ENCODE measurements at regions not wholly inside any gene's neighbourhood (a gene's known extent, or its start where the extent isn't known, plus 50 kb on each side); places are given as distances from the start of the nearest gene placed in this dataset.
"Not testable (repeated sequence)": the region's sequence is repeated elsewhere in the genome, so short reads cannot be mapped to it uniquely, and the experiment has no call there.

DNA sequence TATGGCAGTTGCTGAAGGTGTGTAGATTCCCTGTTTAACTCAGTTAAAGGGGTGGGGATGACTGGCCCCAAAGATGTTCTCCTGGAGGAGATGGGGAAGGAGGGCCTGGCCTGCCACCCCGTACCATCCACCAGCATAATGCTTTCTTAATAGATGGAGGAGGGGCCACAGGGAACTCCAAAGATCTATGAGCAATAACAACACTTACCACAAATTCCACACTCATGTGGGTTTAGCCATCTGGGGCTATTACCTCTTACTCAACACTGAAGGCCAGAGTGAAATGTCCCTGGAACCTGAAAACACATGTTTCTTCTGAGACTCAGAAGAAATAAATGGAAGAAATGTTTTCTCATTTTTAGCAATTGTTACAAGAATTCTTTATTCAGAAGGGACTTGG, 259.0 kb downstream of the CXCL12 start:
- H3K4me3 ChIP-seq (ENCODE audit: low read depth, low read length), result no peak overlapping the region
- no peaks in the 10 kb centered on the region for H3K4me1 ChIP-seq (ENCODE audit: insufficient read depth)
- no peaks in the 10 kb centered on the region for H3K36me3 ChIP-seq (ENCODE audit: insufficient read depth)
- no peak overlapping the region for H3K27ac ChIP-seq (ENCODE audit: low read depth)
- WGBS, result 89% methylated on average over 1 of the region's 1 CpG
- no peak for DNase-seq (ENCODE audit: extremely low spot score)

DNA sequence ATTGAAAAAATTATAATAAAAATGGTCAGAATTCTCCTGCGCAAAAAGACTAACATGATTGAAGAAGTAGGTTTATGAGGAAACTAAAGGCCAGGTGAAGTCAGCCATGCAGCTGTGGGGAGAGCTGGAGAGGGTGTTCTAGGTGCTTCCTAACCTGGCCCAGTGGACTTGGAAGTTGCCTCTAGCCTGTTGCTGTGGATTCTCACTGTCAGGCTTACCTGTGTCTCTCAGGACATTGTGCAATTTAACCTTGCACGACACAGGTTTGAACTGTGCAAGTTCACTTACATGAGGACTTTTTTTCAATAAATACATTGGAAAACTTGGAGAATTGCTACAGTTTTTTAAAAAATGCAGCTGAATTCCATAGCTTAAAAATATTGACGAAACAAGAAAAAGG, 266.4 kb downstream of the CXCL12 start:
- Histone ChIP-seq H3K4me3 (ENCODE audit: low read depth, low read length) (no peak overlapping the region), H3K4me1 (ENCODE audit: insufficient read depth) (no peaks in the 10 kb centered on the region), H3K27ac (ENCODE audit: low read depth) (no peak overlapping the region), H3K36me3 (ENCODE audit: insufficient read depth) (no peaks in the 10 kb centered on the region)
- 93% methylated on average over 3 of the region's 3 CpGs for WGBS
- DNase-seq (ENCODE audit: extremely low spot score), result no peak

DNA sequence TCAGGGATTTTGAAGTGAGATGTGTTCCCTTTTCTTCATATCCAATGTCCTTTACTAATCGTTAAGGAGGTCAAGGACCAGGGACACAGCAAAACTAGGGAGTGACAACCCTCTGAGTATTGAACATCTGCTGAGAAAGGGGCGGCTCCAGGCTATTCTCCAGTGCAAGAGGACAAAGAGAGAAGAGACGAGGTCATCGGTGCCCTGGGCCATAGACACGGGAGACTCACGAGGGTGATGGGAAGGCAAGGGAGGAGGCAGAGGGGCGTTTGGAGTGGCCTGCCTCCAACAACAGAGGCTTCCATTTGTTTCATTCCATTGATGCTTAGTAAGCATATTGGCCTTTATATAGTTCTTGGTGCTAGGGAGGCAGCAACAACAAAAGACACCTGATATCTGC, 268.4 kb downstream of the CXCL12 start:
- Histone ChIP-seq H3K4me1 (ENCODE audit: insufficient read depth) (no peaks in the 10 kb centered on the region), H3K4me3 (ENCODE audit: low read depth, low read length) (no peak overlapping the region), H3K27ac (ENCODE audit: low read depth) (no peak overlapping the region), H3K36me3 (ENCODE audit: insufficient read depth) (no peaks in the 10 kb centered on the region)
- no peak for DNase-seq (ENCODE audit: extremely low spot score)
- WGBS, result 78% methylated on average over 7 of the region's 7 CpGs

DNA sequence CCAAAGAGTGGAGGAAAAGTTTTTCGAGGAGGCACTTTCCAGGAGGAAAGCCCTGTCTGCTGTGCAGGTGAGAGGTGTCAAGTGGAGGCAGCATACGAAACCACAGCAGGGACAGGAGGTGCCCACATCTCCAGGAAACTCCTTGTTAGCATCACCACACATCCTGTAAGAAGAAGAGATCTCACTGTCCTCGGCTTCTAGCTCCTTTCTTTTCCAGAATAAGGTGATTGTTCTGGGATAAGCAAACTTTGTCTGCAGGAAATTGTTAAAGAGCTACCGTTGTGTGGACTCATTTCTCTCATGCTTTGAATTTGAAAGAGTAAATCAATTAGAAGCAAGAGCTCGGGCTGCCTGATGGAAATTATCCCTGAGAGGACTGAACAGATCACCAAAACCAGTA, 269.4 kb downstream of the CXCL12 start:
- Histone ChIP-seq H3K4me3 (ENCODE audit: low read depth, low read length) (no peak overlapping the region), H3K27ac (ENCODE audit: low read depth) (no peak overlapping the region), H3K4me1 (ENCODE audit: insufficient read depth) (no peaks in the 10 kb centered on the region), H3K36me3 (ENCODE audit: insufficient read depth) (no peaks in the 10 kb centered on the region)
- no peak for DNase-seq (ENCODE audit: extremely low spot score)
- 62% methylated on average over 5 of the region's 5 CpGs for WGBS

DNA sequence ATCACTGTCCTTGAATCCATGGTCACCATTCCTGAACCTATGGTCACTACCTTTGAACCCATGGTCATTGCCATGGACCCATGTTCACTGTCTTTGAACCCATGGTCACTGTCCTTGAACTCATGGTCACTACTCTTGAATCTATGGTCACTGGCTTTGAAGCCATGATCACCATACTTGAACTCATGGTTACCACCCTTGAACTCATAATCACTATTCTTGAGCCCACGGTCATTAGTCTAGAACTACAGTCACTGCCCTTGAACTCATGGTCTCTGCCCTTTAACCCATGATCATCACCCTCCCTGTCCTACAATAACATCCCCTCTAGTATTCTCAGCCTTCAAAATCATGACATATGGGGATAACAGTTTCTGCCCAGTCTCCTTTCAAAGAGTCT, 270.5 kb downstream of the CXCL12 start:
- H3K4me3 ChIP-seq (ENCODE audit: low read depth, low read length), result no peak overlapping the region

DNA sequence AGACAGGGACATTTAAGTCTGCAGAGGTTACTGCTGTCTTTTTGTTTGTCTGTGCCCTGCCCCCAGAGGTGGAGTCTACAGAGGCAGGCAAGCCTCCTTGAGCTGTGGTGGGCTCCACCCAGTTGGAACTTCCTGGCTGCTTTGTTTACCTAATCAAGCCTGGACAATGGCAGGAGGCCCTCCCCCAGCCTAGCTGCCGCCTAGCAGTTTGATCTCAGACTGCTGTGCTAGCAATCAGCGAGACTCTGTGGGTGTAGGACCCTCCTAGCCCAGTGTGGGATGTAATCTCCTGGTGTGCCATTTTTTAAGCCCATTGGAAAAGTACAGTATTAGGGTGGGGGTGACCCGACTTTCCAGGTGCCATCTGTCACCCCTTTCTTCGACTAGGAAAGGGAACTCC, 272.6 kb downstream of the CXCL12 start:
- not testable (repeated sequence) for DNase-seq (ENCODE audit: extremely low spot score); H3K4me1 ChIP-seq (ENCODE audit: insufficient read depth); H3K27ac ChIP-seq (ENCODE audit: low read depth); H3K4me3 ChIP-seq (ENCODE audit: low read depth, low read length); H3K36me3 ChIP-seq (ENCODE audit: insufficient read depth)
- 57% methylated on average over 4 of the region's 4 CpGs for WGBS

More for the DNA sequence above, 270.5 kb downstream of the CXCL12 start:
- H3K4me1 ChIP-seq (ENCODE audit: insufficient read depth), result no peaks in the 10 kb centered on the region
- no peaks in the 10 kb centered on the region for H3K36me3 ChIP-seq (ENCODE audit: insufficient read depth)
- no peak for DNase-seq (ENCODE audit: extremely low spot score)
- no peak overlapping the region for H3K27ac ChIP-seq (ENCODE audit: low read depth)
- WGBS, result 97% methylated on average over 1 of the region's 1 CpG

DNA sequence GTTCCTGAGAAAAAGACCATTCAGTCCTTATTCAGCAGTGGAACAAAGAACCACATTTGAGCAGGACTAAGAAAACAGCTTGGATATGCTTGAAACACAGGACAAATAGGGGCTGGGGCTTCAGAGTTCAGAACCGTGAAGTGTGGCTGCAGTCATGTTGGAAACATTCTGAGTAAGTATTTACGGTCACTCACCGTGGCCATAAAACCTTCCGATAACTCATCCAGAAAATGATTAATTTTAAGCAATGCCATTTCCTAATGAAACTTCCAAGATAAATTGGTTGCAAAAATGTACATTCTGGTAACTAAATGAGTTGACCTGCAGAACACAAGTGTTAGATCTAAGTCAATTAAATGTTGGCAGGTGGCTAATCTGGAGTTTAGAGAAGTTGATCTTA, 279.2 kb downstream of the CXCL12 start:
- no peak overlapping the region for H3K4me3 ChIP-seq (ENCODE audit: low read depth, low read length)
- no peaks in the 10 kb centered on the region for H3K36me3 ChIP-seq (ENCODE audit: insufficient read depth)
- H3K27ac ChIP-seq (ENCODE audit: low read depth), result no peak overlapping the region
- H3K4me1 ChIP-seq (ENCODE audit: insufficient read depth), result no peaks in the 10 kb centered on the region
- 54% methylated on average over 4 of the region's 4 CpGs for WGBS
- no peak for DNase-seq (ENCODE audit: extremely low spot score)

DNA sequence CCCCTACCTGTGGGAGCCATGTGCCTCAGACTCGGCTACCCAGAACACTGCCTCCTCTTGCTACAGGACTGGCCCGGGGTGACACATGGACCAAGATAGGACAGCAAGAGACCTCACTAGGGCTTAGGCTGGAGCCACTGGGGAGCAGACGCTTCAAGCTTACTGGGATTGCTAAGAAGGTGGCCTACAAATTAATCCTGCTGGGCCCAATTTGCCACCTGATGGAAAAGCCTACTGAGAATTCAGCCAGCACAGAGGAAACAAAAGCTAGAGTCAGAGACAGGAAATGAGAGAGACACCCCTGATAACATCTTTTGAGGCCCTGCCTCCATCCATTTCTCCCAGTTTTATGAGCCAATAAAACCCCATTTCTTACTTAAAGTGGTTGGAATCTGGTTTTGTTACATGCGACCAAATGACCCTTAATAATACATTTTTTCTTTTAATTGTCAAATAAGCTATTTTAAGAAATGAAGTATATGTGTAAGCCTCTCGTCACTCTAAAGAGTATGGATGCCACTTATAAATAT, 282.1 kb downstream of the CXCL12 start:
- 73% methylated on average over 5 of the region's 5 CpGs for WGBS
- peak; percentile 53 for DNase-seq (ENCODE audit: extremely low spot score)
- H3K27ac ChIP-seq (ENCODE audit: low read depth), result no peak overlapping the region
- no peaks in the 10 kb centered on the region for H3K4me1 ChIP-seq (ENCODE audit: insufficient read depth)
- no peaks in the 10 kb centered on the region for H3K36me3 ChIP-seq (ENCODE audit: insufficient read depth)
- no peak overlapping the region for H3K4me3 ChIP-seq (ENCODE audit: low read depth, low read length)

DNA sequence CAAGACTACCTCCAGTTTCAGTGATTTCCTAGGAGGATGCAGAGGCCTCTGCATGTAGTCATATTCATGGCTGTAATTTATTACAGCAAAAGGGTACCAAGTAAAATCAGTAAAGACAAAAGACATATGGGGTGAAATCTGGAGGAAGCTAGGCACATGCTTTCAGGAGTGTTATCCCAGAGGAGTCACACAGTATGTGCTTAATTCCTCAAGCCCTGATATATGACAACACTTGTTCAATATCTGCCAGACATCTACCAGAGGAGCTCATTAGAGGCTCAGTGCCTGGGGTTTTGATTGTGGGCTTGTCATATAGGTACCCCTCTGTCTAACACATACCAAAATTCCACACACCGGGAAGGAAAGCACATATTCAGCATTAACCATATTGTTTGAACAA, 283.8 kb downstream of the CXCL12 start:
- H3K4me1 ChIP-seq (ENCODE audit: insufficient read depth), result no peaks in the 10 kb centered on the region
- no peaks in the 10 kb centered on the region for H3K36me3 ChIP-seq (ENCODE audit: insufficient read depth)
- H3K27ac ChIP-seq (ENCODE audit: low read depth), result no peak overlapping the region
- no peak for DNase-seq (ENCODE audit: extremely low spot score)
- no peak overlapping the region for H3K4me3 ChIP-seq (ENCODE audit: low read depth, low read length)
- 50% methylated on average over 1 of the region's 1 CpG for WGBS

DNA sequence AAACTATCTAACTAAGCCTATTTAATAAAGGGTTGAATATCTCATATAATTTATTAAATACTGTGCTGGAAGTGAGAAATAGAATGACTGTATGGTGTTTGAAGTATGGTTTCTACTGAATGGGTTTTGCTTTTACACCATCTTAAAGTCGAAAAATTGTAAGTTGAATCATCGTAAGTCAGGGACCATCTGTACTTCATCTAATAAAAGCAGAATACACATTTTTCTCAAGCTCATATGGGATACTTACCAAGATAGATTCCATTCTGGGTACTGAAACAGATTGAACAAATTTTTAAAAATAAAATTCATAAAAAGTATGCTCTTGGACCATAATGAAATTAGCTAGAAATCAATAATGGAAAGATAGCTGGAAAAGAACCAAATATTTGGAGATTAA, 285.4 kb downstream of the CXCL12 start:
- no peak for DNase-seq (ENCODE audit: extremely low spot score)
- Histone ChIP-seq H3K4me3 (ENCODE audit: low read depth, low read length) (no peak overlapping the region), H3K4me1 (ENCODE audit: insufficient read depth) (no peaks in the 10 kb centered on the region), H3K27ac (ENCODE audit: low read depth) (no peak overlapping the region), H3K36me3 (ENCODE audit: insufficient read depth) (no peaks in the 10 kb centered on the region)
- WGBS, result 83% methylated on average over 2 of the region's 2 CpGs

DNA sequence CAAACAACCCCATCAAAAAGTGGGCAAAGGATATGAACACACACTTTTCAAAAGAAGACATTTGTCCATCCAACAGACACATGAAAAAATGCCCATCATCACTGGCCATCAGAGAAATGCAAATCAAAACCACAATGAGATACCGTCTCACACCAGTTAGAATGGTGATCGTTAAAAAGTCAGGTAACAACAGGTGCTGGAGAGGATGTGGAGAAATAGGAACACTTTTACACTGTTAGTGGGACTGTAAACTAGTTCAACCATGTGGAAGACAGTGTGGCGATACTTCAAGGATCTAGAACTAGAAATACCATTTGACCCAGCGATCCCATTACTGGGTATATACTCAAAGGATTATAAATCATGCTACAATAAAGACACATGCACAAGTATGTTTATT, 288.7 kb downstream of the CXCL12 start:
- not testable (repeated sequence) for H3K36me3 ChIP-seq (ENCODE audit: insufficient read depth); DNase-seq (ENCODE audit: extremely low spot score); H3K27ac ChIP-seq (ENCODE audit: low read depth); H3K4me1 ChIP-seq (ENCODE audit: insufficient read depth); H3K4me3 ChIP-seq (ENCODE audit: low read depth, low read length)
- 71% methylated on average over 4 of the region's 4 CpGs for WGBS

DNA sequence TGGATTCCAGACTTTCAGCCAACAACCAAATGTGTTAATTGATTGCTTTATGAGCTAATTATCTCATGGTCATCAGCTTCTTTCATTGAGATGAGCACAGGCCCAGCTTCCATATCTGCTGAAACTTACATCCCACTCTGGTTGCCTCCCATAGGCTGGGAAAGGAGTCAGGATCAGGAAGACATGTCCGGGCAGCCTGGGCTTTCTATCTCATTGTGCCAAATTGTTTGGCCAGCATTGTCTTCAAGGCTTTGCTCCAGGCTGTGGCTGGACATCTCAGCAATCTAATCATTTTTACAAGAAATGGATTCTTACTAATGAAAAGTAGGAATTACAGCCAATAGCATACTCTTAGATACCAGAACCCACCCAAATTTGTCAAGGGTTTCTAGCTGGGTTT, 295.2 kb downstream of the CXCL12 start:
- H3K36me3 ChIP-seq (ENCODE audit: insufficient read depth), result no peaks in the 10 kb centered on the region
- no peaks in the 10 kb centered on the region for H3K4me1 ChIP-seq (ENCODE audit: insufficient read depth)
- no peak for DNase-seq (ENCODE audit: extremely low spot score)
- H3K27ac ChIP-seq (ENCODE audit: low read depth), result no peak overlapping the region
- no peak overlapping the region for H3K4me3 ChIP-seq (ENCODE audit: low read depth, low read length)
- WGBS, result 76% methylated on average over 1 of the region's 1 CpG

DNA sequence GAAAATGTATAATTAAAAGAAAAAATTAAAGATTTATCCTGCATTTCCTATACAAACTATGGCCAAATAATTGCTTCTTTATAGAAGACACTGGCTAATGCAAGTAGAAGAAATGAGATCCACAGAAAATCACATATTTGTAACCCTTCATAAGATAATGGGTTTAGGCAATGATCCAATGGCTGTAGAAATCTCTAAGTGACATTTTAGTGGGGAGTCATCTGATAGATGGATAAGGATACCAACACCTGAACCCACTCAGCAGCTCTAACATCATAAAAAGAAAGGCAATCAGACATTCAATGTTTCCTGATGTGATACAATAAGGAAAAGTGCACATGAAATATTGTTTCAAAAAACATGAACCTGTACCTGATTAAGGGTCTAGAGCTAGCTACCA, 297.5 kb downstream of the CXCL12 start:
- H3K4me3 ChIP-seq (ENCODE audit: low read depth, low read length), result no peak overlapping the region
- no peaks in the 10 kb centered on the region for H3K4me1 ChIP-seq (ENCODE audit: insufficient read depth)
- no peaks in the 10 kb centered on the region for H3K36me3 ChIP-seq (ENCODE audit: insufficient read depth)
- no peak for DNase-seq (ENCODE audit: extremely low spot score)
- H3K27ac ChIP-seq (ENCODE audit: low read depth), result no peak overlapping the region

DNA sequence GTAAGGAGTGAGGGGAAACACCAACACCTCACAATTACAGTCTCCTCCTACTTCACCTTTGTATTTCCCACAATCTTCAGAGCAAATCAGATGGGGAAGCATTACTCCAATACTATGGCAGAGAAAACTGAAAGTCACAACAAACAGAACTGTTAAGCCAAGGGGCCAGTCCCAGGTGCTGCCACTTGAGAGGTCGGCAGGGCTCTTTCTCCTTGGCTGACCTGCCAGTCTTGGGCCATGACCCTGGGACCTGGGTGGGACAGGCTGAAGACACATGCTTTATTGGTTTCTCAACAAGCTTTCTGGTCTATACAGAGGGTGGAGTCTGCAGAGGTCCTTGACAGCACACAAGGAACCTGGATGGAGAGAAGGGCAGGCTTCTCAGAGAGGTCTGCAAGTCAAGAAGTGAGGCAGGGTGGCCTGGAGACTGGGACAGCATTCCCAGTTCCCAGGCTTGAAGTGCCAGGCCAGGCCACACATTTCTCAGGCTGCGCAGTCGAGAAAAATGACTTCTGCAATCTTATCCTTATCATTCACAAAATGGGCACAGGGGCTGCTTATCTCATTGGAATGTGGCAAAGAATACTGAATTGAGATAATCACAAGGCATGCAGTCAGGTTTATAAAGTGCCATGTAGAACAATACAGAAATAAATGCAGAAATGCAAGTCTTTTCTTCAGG, 301.0 kb downstream of the CXCL12 start:
- H3K27ac ChIP-seq (ENCODE audit: low read depth), result no peak overlapping the region
- WGBS, result 83% methylated on average over 3 of the region's 3 CpGs
- H3K36me3 ChIP-seq (ENCODE audit: insufficient read depth), result no peaks in the 10 kb centered on the region
- no peak overlapping the region for H3K4me3 ChIP-seq (ENCODE audit: low read depth, low read length)
- DNase-seq (ENCODE audit: extremely low spot score), result no peak
- no peaks in the 10 kb centered on the region for H3K4me1 ChIP-seq (ENCODE audit: insufficient read depth)

DNA sequence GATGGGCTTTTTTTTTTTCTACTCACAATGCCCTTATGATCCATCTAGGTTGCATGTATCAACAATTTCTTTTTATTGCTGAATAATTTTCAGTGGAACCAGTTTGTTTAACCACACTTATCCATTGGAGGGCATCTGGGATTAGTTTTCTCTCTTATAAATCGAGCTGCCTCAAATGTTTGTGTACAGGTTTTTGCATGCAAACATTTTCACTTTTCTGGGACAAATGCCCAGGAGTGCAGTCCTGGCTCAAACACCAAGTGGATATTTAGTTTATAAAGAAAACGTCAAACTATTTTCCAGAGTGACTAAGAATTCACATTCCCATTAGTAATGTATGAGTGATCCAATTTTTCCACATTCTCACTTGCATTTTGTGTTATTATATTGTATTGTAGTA, 313.4 kb downstream of the CXCL12 start:
- WGBS, result 10% methylated on average over 2 of the region's 2 CpGs
- H3K36me3 ChIP-seq (ENCODE audit: insufficient read depth), result no peaks in the 10 kb centered on the region
- no peak overlapping the region for H3K27ac ChIP-seq (ENCODE audit: low read depth)
- no peak for DNase-seq (ENCODE audit: extremely low spot score)
- no peak overlapping the region for H3K4me3 ChIP-seq (ENCODE audit: low read depth, low read length)
- H3K4me1 ChIP-seq (ENCODE audit: insufficient read depth), result no peaks in the 10 kb centered on the region
